Osteocyte (in vitro differentiated cells): ENCODE measurements at regions not wholly inside any gene's neighbourhood (a gene's known extent, or its start where the extent isn't known, plus 50 kb on each side); places are given as distances from the start of the nearest gene placed in this dataset.

Source experiments
- DNase-seq: peaks from one replicate; pipeline ENCODE4 v3.0.0; 2021; ENCODE audit warnings: mixed read lengths; ENCODE audit not compliant: unreplicated experiment; ENCODE audit errors: extremely low spot score
- H3K27ac Mint-ChIP-seq: one replicate; pipeline ENCODE4 v1.8.0; 2021; ENCODE audit warnings: mild to moderate bottlenecking, mixed read lengths; ENCODE audit not compliant: unreplicated experiment
- H3K27me3 Mint-ChIP-seq: one replicate; pipeline ENCODE4 v1.8.0; 2021; ENCODE audit warnings: mixed read lengths; ENCODE audit not compliant: unreplicated experiment
- H3K36me3 Mint-ChIP-seq: one replicate; pipeline ENCODE4 v1.8.0; 2021; ENCODE audit warnings: mixed read lengths; ENCODE audit not compliant: unreplicated experiment
- H3K4me1 Mint-ChIP-seq: one replicate; pipeline ENCODE4 v1.8.0; 2021; ENCODE audit warnings: mixed read lengths; ENCODE audit not compliant: unreplicated experiment
- H3K4me3 Mint-ChIP-seq: one replicate; pipeline ENCODE4 v1.8.0; 2021; ENCODE audit warnings: mild to moderate bottlenecking, moderate library complexity, mixed read lengths; ENCODE audit not compliant: unreplicated experiment
- H3K9me3 Mint-ChIP-seq: one replicate; pipeline ENCODE4 v1.8.0; 2021; ENCODE audit warnings: mixed read lengths; ENCODE audit not compliant: unreplicated experiment
- TF ChIP-seq, protein P1 (sequence below): fragments of 200-600 bp; sonication (generic); IDR thresholded peaks from 2 replicates; pipeline ENCODE4 v1.5.0; 2021; ENCODE audit warnings: antibody characterized with exemption, mild to moderate bottlenecking, moderate library complexity

DNA sequence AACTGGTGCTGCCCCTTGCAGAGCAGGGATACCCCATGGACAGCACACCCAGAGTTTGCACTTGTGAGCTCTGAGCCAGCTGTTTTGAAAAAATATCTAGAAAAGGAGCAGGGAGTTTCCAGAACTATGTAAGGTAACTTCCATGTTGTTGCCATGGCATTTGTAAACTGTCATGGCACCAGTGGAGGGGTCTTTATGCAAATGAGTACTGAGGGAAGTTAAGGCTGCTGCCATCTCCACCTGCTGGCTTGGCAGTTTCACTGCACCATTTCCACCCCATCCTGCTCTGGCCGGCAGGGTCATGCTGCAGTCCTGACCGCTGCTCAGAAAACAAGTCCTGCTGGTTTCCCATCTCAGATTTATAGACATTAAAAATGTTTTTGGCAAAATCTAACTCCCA lies 52.3 kb upstream of the SNTG2 start:
- H3K36me3 Mint-ChIP-seq, result no peaks in the 10 kb centered on the region
- TF ChIP-seq, protein P1, sequence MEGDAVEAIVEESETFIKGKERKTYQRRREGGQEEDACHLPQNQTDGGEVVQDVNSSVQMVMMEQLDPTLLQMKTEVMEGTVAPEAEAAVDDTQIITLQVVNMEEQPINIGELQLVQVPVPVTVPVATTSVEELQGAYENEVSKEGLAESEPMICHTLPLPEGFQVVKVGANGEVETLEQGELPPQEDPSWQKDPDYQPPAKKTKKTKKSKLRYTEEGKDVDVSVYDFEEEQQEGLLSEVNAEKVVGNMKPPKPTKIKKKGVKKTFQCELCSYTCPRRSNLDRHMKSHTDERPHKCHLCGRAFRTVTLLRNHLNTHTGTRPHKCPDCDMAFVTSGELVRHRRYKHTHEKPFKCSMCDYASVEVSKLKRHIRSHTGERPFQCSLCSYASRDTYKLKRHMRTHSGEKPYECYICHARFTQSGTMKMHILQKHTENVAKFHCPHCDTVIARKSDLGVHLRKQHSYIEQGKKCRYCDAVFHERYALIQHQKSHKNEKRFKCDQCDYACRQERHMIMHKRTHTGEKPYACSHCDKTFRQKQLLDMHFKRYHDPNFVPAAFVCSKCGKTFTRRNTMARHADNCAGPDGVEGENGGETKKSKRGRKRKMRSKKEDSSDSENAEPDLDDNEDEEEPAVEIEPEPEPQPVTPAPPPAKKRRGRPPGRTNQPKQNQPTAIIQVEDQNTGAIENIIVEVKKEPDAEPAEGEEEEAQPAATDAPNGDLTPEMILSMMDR, result peak; percentile 45
- DNase-seq, result peak; percentile 56

DNA sequence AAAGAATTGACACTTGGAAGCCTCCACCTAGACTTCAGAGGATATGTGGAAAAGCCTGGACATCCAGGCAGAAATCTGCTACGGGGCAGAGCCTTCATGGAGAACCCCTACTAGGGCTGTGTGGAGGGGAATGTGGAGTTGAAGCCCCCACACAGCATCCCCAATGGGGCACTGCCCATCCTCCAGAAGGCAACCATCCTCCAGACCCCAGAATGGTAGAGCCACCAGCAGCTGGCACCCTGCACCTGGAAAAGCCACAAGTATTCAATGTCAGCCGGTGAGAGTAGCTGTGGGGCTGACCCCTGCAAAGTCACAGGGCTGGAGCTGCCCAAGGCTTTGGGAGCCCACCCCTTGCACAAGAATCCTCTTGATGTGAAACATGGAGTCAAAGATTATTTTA lies 53.6 kb upstream of the SNTG2 start:
- TF ChIP-seq, protein P1, result no peak
- H3K4me3 Mint-ChIP-seq, result no peak overlapping the region
- H3K27me3 Mint-ChIP-seq, result no peaks in the 10 kb centered on the region
- no peak overlapping the region for H3K27ac Mint-ChIP-seq
- no peaks in the 10 kb centered on the region for H3K4me1 Mint-ChIP-seq
- peaks cover 17% of the 10 kb centered on the region for H3K9me3 Mint-ChIP-seq
- H3K36me3 Mint-ChIP-seq, result no peaks in the 10 kb centered on the region
- peak; percentile 60 for DNase-seq

More for the DNA sequence above, 52.3 kb upstream of the SNTG2 start:
- no peaks in the 10 kb centered on the region for H3K27me3 Mint-ChIP-seq
- H3K4me1 Mint-ChIP-seq, result no peaks in the 10 kb centered on the region
- H3K9me3 Mint-ChIP-seq, result peaks cover 17% of the 10 kb centered on the region
- H3K27ac Mint-ChIP-seq, result no peak overlapping the region
- no peak overlapping the region for H3K4me3 Mint-ChIP-seq

DNA sequence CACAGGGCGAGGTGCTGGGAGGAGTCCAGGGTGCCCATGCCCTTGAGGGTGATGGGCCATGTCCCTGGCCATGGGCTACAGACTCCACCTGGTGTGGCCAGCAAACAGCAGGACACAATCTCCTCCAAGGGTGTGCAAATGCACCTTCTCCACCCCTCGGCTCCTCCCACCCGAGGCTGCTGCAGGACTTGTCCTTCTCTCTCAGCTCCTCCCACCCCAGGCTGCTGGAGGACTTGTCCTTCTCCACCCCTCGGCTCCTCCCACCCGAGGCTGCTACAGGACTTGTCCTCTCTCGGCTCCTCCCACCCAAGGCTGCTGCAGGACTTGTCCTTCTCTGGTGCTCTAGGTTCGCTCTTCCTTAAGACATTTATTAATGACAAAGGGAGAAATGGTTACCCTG lies 57.3 kb upstream of the SNTG2 start:
- TF ChIP-seq, protein P1, result no peak
- Mint-ChIP-seq H3K27ac (no peak overlapping the region), H3K9me3 (peaks cover 14% of the 10 kb centered on the region), H3K4me3 (no peak overlapping the region), H3K27me3 (no peaks in the 10 kb centered on the region), H3K4me1 (no peaks in the 10 kb centered on the region), H3K36me3 (no peaks in the 10 kb centered on the region)
- no peak for DNase-seq

DNA sequence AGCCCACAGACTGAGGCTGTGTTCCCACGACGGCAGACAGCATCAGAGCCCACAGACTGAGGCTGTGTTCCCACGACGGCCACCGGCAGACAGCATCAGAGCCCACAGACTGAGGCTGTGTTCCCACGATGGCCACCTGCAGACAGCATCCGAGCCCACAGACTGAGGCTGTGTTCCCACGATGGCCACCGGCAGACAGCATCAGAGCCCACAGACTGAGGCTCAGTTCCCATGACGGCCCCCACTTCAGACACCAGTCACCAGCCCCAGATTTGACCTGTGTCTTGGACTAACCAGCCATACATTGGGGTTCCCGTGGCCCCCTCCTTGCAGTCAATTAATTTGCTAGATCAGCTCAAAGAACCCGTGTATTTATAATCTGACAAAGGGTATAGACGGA lies 57.8 kb upstream of the SNTG2 start:
- peaks cover 14% of the 10 kb centered on the region for H3K9me3 Mint-ChIP-seq
- H3K4me3 Mint-ChIP-seq, result no peak overlapping the region
- peak; percentile 77 for DNase-seq
- H3K27me3 Mint-ChIP-seq, result no peaks in the 10 kb centered on the region
- H3K27ac Mint-ChIP-seq, result no peak overlapping the region
- TF ChIP-seq, protein P1, result no peak
- H3K4me1 Mint-ChIP-seq, result no peaks in the 10 kb centered on the region
- H3K36me3 Mint-ChIP-seq, result no peaks in the 10 kb centered on the region

DNA sequence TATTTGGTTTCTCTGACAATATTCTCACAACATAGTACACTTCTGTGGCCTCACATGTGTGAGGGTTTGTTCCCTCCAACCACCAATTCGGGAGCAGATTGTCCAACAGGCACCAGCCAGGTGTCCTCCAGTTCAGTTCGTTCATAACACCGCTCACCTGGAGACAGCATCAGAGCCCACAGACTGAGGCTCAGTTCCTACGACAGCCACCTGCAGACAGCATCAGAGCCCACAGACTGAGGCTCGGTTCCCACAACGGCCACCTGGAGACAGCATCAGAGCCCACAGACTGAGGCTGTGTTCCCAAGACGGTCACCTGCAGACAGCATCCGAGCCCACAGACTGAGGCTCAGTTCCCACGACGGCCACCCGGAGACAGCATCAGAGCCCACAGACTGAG lies 58.2 kb upstream of the SNTG2 start:
- peak; percentile 53 for DNase-seq
- no peak overlapping the region for H3K4me3 Mint-ChIP-seq
- no peaks in the 10 kb centered on the region for H3K4me1 Mint-ChIP-seq
- H3K27me3 Mint-ChIP-seq, result no peaks in the 10 kb centered on the region
- H3K27ac Mint-ChIP-seq, result no peak overlapping the region
- peaks cover 14% of the 10 kb centered on the region for H3K9me3 Mint-ChIP-seq
- no peaks in the 10 kb centered on the region for H3K36me3 Mint-ChIP-seq
- TF ChIP-seq, protein P1, result no peak
